CD4-positive, alpha-beta T cell treated with Interleukin-21 for 1 hour (primary cell): ENCODE measurements at regions not wholly inside any gene's neighbourhood (a gene's known extent, or its start where the extent isn't known, plus 50 kb on each side); places are given as distances from the start of the nearest gene placed in this dataset.
"Not testable (repeated sequence)": the region's sequence is repeated elsewhere in the genome, so short reads cannot be mapped to it uniquely, and the experiment has no call there.

Source experiments
- DNase-seq: peaks from one replicate; pipeline ENCODE4 v3.0.0-alpha.2; 2020

DNA sequence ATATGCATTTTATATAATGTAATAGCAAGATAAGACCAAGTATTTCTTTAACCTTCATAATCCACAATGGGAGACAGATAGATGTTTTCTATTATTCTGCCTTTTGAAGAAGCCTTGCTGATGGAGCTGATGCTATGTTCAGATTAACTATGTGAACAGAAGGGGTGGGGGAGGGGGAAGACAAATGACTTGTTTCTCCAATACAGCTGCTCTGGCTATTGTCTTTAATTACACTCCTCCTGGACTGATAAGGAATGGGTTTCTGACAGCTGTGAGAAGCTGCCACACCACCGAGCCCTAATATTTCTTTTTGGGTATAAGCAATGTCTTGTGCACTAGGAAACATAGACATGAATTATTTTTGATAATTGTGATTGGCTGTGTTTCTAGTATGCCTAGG, 62.0 kb downstream of the CAVIN4 start:
- DNase-seq = no peak

DNA sequence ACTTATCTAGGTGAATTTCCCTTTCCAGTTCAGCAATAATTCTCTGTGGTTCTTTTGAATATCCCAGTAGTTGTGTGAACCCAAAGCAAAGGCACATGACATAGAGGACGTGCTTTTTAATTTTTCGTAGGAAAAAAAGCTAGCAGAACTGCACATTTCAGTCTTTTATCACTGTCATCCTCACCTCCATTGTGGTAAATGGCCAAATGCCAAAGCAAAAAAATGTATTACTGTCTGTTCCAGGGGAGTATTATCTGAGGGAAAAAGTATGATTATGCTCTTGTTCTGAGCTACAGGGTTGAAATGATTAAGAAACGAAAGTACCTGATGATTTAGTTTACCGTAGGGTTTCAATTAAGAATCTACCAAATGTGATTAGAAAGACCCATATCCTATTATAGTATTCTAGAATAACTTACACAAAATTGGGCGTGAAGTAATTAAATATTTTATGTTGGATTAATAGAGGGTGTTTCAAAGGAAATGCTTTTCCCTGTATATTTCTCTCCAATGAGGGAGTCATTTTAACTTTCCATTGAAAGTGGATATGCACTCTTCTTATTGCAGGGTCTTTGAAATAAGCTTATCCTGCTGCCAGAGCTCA, 62.7 kb downstream of the CAVIN4 start:
- DNase-seq = no peak

DNA sequence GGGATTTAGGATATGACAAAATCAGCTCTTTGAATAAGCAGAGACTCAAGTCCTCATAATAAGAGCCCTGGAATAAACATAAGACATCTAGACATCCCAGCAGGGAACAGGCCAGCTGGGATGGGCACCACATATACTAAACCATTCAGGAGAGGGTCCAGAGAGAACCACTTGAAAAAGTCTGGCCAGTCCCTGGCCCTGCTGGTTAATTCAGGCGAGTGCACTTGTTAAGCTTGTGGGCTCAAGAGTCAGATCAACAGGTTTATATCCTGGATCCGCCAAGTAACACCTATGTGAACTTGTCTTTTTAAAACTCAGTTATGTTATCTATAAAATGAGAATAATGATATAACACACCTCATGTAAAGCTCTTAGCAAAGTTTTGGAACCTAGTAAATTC, 63.3 kb downstream of the CAVIN4 start:
- DNase-seq = no peak

DNA sequence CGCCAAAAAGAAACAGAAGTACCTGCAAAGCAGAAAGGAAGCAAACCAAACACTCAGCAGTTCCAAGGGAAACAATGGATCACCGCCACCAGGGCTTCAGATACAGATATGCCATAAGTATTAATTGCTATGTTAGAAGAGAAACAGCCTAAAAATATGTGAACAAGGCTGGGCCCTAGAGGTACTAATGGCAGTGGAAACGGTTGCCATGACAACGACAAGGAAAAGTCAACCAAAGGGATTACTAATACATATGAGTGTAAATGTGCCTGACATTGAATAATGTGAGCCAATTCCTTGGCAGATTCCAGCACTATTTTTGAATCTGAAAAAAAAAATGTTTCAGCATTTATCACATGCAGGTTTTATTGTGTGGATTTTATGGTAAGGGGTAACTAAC, 75.0 kb downstream of the CAVIN4 start:
- DNase-seq = no peak

DNA sequence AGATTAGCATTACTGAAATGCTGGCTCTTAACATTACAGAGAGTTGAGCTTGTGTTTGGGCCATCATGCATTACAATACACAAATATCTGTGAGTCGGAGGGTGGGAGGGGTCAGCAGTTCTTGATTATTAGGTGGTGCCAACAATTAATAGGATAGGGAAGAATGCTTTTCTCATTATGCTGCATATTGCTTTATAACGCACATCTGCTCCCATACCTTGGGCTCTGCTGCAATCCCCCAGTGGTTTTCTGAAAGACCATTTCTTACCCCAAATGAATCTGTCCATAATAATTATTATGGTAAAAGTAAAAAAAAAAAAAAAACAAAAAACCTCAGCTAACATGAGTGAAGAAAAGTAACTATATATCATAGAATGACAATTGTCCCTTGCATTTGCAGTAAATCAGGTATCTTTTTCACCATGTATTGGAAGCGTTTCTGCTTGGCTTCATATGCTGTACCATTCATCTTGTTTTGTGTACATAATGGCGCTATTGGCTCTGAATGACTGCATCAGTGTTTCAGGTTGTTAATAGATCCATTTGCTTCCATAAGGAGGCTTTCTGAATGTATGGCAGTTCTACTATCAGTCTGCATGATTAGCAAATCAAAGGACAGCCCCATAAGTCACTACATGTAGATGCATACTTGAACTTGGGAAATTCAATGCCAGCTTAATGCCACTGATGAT, 75.9 kb downstream of the CAVIN4 start:
- DNase-seq = no peak

DNA sequence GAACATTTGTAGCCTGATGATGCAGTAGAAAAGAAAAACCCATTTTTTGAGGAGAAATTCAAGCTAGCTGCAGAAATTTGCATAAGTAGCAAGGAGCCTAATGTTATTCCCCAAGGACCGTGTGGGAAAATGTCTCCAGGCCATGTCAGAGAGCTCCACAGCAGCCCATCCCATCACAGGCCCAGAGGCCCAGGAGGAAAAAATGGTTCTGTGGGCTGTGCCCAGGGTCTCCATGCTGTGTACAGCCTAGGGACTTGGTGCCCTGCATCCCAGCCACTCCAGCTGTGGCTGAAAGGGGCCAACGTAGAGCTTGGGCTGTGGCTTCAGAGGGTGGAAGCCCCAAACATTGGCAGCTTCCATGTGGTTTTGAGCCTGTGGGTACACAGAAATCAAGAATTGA, 79.0 kb downstream of the CAVIN4 start:
- DNase-seq = not testable (repeated sequence)

DNA sequence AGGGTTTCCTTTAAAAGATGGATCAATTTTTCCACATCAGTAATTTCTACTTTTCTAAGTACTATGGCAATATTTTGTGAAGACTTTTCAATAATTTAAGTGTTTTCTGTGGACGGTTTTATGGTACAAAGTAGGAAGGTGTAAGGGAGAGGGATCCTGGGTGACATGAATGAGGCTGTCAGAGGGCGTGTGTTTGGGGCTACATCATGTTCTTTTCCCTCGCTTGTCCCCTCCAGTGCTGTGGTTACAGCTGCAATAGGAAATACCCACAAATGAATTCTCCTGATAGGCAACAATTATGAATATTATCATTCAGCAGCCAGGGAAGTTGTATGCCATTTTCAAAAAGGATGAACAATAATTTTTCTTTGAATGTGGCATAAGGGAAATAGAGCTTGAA, 83.8 kb downstream of the CAVIN4 start:
- no peak for DNase-seq

DNA sequence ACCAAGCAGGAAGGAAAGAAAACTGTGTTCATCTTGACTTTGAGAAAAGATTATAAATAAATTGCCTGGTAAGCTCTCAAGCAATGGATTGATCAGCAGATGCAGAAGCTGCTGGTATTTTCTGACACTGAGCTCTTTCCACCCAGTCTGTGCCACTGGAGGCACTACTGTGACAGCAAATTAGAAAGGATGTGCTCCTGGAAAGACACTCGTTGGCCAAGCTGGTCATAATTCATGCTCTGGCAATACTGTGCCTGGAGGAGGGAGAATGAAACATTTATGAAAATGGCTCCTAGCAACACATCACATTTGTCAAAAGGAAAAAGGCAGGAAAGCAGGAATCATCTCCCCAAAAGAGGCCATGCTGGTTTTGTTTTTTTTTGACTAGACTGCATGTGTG, 84.2 kb downstream of the CAVIN4 start:
- DNase-seq = no peak

DNA sequence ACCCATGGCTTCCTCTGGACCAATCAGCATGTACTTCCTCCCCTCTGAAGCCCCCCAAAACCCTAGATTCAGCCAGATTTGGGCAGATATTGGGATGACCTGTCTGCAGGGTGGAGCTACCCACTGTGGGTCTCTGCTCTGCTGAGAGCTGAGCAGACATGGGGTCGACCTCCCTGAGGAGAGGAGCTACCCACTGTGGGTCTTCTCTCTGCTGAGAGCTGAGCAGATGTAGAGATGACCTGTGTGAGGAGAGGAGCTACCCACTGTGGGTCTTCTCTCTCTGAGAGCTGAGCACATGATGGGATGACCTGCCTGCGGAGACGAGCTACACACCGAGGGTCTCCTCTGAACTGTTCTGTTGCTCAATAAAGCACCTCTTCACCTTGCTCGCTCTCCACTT, 89.6 kb downstream of the CAVIN4 start:
- DNase-seq = no peak

DNA sequence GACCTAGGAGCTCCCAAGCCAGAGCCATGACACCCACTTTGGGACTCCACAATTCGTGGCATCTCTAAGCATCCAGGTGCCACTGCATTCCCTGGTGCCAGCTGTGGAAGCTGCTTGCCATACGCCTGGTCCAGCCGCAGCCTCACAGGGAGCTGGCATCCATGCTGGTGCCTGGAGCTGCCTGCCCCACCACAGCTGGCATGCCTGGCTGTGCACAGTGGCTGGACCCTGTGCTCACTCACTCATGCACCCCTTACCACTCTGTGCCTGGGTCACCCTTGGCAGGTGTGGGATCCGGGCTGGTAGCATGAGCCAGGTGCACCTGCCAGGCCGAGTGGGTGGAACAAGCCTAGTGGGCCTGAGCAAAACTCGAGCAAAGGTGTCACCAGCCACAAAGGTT, 90.1 kb downstream of the CAVIN4 start:
- DNase-seq = no peak

DNA sequence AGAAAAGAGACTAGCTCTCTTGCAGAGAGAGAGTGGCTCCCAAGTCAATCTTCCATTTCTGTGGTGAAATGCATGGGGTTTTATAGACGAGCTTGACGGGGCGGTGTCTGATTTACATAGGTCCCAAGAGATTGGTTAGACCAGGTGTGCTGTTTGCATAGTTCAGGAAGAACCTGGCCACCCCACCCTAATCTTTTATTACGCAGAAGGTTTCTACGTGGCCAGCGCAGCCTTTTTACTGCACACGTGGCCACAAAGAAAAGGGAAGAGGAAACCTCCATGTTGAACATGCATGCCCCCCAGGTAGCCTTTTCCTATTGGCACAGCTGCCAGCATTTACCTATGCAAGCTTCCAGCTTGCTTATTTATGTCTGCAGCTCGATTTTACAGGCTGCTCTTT, 92.1 kb downstream of the CAVIN4 start:
- DNase-seq = no peak

DNA sequence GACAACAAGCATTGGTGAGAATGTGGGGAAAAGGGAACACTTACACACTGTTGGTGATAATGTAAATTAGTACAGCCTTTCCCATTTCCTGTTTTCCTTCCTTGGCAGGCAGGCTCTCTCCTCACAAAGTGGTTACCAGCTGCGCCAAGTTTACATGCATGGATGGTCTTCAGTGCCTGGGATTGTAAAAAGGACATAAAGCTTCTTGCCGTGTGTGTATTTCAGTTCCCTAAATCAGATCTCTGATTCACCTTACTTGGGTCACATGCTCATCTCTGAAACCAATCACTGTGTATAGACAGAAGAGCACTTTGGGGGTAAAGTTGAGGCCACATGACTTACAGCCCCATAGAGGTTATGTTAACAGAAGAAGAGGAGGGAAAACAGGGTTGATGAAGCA, 92.8 kb downstream of the CAVIN4 start:
- DNase-seq = no peak

DNA sequence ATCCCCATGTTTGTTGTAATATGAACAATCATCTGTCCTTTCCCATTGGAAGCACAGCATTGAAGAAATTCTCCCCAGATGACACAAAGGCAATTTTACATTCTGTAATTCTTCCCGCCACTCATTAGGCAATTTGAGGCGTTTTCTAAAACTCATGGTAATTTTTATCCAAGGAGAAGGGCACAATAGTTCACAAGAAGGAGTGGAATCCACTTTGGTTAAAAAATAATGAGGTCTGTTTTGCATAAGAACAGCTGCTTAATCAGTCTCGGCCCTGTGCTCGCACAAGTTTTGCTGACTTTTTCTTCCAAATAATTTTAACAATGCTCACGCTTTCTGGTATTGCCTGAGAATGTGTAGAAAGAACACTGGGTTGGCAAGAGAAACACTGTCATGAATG, 94.0 kb downstream of the CAVIN4 start:
- DNase-seq = no peak

DNA sequence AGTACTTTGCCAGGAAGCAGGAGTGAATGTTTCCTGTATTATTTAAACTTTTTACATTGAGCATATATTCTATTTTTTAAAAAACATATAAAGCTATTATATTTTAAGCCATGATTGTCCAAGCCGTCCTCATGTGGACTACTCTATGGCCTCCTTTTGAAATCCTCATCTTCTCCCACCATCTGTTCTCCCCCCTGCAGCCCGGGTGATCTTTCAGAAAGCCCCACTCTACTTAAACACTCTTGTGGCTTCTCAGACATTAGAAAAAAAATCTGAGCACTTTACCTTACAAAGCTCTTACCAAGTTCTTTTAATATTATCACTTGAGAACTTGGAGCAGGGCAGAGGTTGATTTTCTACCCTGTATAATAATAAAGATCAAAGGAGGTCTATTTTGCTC, 95.4 kb downstream of the CAVIN4 start:
- DNase-seq = no peak

DNA sequence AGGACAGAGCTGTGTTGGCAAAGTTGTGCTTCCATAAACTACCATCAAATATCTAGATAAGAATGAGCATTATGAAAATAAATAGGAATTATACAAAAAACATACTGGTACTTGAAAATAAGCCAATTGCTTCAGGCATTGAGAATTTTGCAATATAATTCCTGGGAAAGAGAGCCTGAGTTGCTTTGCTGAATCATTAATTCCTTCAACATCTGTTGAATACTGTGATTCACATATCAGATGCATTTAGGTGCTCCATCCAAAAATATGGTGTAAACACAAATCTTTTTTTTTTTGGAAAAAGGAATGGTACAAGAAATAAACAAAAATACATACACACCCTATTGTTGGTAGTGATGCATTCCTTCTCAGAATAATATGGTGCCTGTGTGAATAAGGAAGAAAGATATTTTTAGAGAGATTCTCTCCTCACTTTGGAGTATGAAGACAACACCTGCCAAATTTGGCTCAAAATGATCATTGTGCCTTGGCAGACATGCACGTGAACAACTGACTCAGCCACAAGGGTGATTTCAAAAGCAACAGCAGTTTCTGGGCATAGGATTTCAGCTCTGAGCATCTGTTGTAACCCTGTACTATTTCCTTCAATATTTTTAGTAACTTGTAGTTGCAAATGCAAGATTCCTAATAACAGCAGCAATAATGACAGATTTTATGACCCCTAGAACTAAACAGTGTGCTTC, 96.7 kb downstream of the CAVIN4 start:
- DNase-seq = no peak

DNA sequence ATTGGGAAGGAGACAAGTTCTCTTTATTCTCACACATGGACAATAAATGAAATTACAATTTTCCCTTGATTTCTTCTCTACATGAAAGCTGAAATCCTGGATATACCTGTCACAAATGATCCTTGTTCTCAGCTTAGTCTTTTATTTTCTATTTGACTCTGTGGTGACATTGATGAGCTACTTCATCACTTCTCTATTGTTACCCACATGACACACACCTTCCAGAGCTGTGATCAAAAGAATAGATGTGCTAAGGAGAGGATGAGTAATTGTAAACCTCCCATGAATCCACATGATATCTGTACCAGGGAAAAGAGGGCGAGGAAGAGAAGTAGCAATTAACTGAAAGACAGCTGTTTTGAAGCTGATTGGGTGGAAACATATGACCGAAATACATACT, 102.0 kb downstream of the CAVIN4 start:
- DNase-seq = no peak

DNA sequence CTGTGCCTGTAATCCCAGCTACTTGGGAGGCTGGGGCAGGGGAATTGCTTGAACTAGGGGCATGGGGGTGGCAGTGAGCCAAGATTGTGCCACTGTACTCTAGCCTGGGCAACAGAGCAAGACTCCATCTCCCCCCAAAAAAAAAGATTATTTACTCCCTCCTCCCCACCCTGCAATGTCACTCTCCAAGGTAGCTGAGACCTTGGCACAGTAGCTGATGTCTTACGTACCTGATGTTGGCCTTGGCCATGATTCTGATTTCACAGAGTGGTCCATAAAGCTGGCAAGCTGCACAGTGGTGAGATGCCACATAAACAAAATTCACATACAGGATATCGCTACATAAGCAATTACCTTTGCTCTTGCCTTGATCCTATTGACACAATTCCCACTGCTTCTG, 108.5 kb downstream of the CAVIN4 start:
- no peak for DNase-seq

DNA sequence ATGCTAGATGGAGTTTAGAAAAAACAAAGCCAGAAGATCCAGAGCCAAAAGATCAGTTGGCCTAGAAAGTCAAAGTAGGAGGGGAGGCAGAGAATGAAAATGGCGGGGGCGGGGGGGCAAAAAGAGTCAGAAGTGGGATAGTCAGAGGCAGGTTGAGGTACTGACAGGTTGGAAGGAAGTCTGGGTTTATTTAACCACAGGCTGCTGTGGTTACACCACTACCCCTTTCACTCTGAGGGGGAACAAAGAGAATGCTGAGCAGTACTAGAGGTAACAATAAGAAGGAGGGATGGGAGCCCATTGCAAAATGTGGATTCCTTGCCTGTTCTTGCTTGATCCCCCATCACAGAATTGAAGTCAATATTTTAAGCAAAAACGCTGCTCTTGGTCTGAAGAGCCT, 111.8 kb downstream of the CAVIN4 start:
- DNase-seq = no peak

DNA sequence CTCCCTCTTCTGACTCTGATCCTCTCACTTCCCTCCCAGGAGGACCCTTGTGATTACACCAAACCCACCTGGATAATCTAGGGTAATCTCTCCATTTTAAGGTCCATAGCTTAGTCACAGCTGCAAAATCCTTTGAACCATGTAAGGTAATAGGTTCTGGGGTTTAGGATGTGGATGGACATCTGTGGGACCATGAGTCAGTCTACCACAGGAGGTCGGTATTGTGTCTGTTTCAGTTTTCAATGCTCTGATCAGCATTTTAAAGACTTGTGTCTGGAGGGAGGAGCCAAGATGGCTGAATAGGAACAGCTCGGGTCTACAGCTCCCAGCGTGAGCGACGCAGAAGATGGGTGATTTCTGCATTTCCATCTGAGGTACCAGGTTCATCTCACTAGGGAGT, 112.6 kb downstream of the CAVIN4 start:
- DNase-seq = no peak

DNA sequence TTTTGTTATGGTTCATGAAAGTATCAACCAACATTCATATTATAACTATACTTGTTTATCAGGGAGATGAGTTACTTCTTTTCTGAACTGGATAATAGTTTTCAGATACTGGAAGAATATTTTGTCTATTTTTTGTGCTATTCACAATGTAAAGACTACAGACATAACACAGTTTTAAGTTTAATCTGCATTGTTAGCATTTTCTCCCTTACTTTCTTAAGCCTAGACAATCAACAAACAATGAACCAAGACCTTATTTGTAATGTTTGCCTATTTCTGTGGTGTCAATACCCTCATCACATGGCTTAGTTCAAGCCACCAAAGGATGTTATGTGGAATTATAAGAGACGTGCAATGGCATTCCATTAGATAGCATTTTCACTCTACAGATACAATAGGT, 119.5 kb downstream of the CAVIN4 start:
- DNase-seq = no peak

DNA sequence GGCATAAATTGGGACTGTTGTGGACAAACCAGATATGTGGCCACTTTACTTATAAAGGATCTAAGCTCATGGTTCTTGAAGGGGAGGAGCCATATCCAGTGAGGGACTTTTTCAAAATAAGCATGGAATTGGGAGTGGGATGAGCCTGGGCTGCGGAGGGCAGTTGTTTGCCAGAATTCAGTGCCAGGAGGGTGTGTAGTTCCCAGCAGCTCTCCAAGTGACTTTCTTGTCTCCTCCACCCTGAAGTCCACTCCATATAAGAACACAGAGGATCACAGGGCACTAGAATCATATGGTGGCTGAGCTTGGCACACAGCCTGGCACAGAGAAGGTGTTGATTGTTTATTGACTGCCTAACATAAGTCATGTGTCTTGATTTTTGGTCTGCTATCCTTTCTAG, 121.1 kb downstream of the CAVIN4 start:
- no peak for DNase-seq

DNA sequence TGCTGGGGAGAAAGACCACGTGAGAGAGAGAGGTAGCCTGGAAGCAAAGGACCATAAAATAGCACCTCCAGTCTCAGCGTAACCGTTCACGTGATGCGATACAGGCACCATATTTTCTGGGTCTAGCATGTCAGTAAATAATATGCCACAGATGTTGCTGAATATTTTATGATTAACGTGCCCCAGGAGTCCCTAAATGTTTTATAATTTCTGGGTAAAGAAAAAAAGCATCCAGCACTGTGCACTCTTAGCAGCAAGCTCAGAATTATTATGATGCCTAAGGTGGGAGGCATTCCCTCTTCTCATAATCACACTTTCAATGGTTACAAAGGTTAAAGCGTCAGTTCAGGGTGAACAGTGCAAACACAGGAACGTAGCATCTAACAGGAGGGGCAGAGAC, 121.8 kb downstream of the CAVIN4 start:
- DNase-seq = no peak

DNA sequence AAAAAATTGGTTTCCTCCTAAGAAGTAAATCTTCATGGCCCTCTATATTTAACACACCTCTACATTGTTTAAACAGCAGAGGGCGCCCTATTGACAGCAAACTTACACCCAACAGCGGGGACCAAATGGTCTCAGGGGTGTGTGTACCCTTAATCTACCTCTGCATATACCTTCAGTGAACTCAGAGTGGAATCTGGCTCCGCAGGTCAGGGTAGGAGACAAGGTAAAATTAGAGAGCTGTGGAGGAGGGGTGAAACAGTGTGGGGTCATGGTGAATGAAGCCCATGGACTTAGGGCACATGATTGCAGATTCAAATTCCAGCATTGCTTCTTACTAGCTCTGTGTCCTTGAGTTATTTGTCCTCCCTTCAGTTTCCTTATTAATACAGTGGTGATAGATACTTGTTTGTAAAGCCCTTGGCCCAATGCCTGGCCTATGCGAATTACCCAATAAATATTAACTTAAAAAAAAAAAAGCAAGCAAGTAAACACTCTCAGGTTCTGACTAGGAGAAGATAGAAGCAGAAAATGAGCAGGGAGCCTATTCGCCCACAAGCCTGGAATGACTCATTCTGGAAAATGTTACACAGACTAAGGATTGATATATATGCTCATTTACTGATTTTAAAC, 122.9 kb downstream of the CAVIN4 start:
- DNase-seq = no peak
